OCI-M1 (cell line): ENCODE measurements at regions not wholly inside any gene's neighbourhood (a gene's known extent, or its start where the extent isn't known, plus 50 kb on each side); places are given as distances from the start of the nearest gene placed in this dataset.
"Not testable (repeated sequence)": the region's sequence is repeated elsewhere in the genome, so short reads cannot be mapped to it uniquely, and the experiment has no call there.

ENCODE experiments used
- DNase-seq: peaks from one replicate; lab custom pipeline; 2025; lab: John Stamatoyannopoulos, UW

- DNase-seq = no peak
Observed at GRCh38 chr18:22284581-22285360, 115.4 kb downstream of the GATA6 start.

- not testable (repeated sequence) for DNase-seq
Observed at GRCh38 chr18:22283855-22284254, 114.5 kb downstream of the GATA6 start.

GRCh38 chr18:22283397-22283796 is 114.0 kb downstream of the GATA6 start:
- DNase-seq = no peak

- no peak for DNase-seq
Observed at GRCh38 chr18:22283116-22283395, 113.7 kb downstream of the GATA6 start.

- DNase-seq = peak; percentile 74
Observed at GRCh38 chr18:22282311-22283115, 113.1 kb downstream of the GATA6 start.

GRCh38 chr18:22280453-22280750 is 111.0 kb downstream of the GATA6 start:
- no peak for DNase-seq

- DNase-seq = no peak
Observed at GRCh38 chr18:22279741-22280452, 110.5 kb downstream of the GATA6 start.

GRCh38 chr18:22278798-22279197 is 109.4 kb downstream of the GATA6 start:
- no peak for DNase-seq

GRCh38 chr18:22277758-22278157 is 108.4 kb downstream of the GATA6 start:
- no peak for DNase-seq

- DNase-seq = no peak
Observed at GRCh38 chr18:22276334-22276713, 106.9 kb downstream of the GATA6 start.

GRCh38 chr18:22275706-22276333 is 106.4 kb downstream of the GATA6 start:
- no peak for DNase-seq

GRCh38 chr18:22273101-22274039 is 104.0 kb downstream of the GATA6 start:
- no peak for DNase-seq

GRCh38 chr18:22272242-22272641 is 102.9 kb downstream of the GATA6 start:
- DNase-seq = no peak

- no peak for DNase-seq
Observed at GRCh38 chr18:22271030-22271429, 101.6 kb downstream of the GATA6 start.

GRCh38 chr18:22268641-22269128 is 99.3 kb downstream of the GATA6 start:
- DNase-seq = no peak

- no peak for DNase-seq
Observed at GRCh38 chr18:22267697-22268096, 98.3 kb downstream of the GATA6 start.

- no peak for DNase-seq
Observed at GRCh38 chr18:22267225-22267624, 97.8 kb downstream of the GATA6 start.

- DNase-seq = no peak
Observed at GRCh38 chr18:22265838-22266237, 96.4 kb downstream of the GATA6 start.

GRCh38 chr18:22260208-22260820 is 90.9 kb downstream of the GATA6 start:
- no peak for DNase-seq

- DNase-seq = peak; percentile 84
Observed at GRCh38 chr18:22257022-22257543, 87.7 kb downstream of the GATA6 start.

GRCh38 chr18:22254088-22254487 is 84.7 kb downstream of the GATA6 start:
- no peak for DNase-seq
